ENCODE measurements at regions not wholly inside any gene's neighbourhood (a gene's known extent, or its start where the extent isn't known, plus 50 kb on each side); places are given as distances from the start of the nearest gene placed in this dataset.

GRCh38 chr2:215769246-215769645 lies 244.1 kb downstream of the MREG start:
- DNase-seq (ENCODE audit: low read depth): no peak

- DNase-seq (ENCODE audit: low read depth): no peak
Measured at GRCh38 chr2:215767625-215768024, 245.7 kb downstream of the MREG start.

GRCh38 chr2:215765729-215766360 lies 247.5 kb downstream of the MREG start:
- DNase-seq (ENCODE audit: low read depth): no peak

GRCh38 chr2:215764441-215765048 lies 248.8 kb downstream of the MREG start:
- no peak for DNase-seq (ENCODE audit: low read depth)

- no peak for DNase-seq (ENCODE audit: low read depth)
Measured at GRCh38 chr2:215760557-215760956, 252.8 kb downstream of the MREG start.

GRCh38 chr2:215760091-215760490 lies 253.3 kb downstream of the MREG start:
- no peak for DNase-seq (ENCODE audit: low read depth)

GRCh38 chr2:215758691-215759090 lies 254.7 kb downstream of the MREG start:
- DNase-seq (ENCODE audit: low read depth): no peak

GRCh38 chr2:215756346-215756730 lies 257.0 kb downstream of the MREG start:
- no peak for DNase-seq (ENCODE audit: low read depth)

GRCh38 chr2:215755641-215756345 lies 257.6 kb downstream of the MREG start:
- DNase-seq (ENCODE audit: low read depth): no peak

GRCh38 chr2:215754546-215754945 lies 258.8 kb downstream of the MREG start:
- DNase-seq (ENCODE audit: low read depth): no peak

- no peak for DNase-seq (ENCODE audit: low read depth)
Measured at GRCh38 chr2:215753808-215754207, 259.5 kb downstream of the MREG start.

GRCh38 chr2:215752991-215753390 lies 260.4 kb downstream of the MREG start:
- DNase-seq (ENCODE audit: low read depth): no peak

- no peak for DNase-seq (ENCODE audit: low read depth)
Measured at GRCh38 chr2:215752436-215752835, 260.9 kb downstream of the MREG start.

GRCh38 chr2:215751911-215752272 lies 261.5 kb downstream of the MREG start:
- DNase-seq (ENCODE audit: low read depth): no peak

- no peak for DNase-seq (ENCODE audit: low read depth)
Measured at GRCh38 chr2:215751200-215751910, 262.0 kb downstream of the MREG start.

- DNase-seq (ENCODE audit: low read depth): no peak
Measured at GRCh38 chr2:215750763-215751162, 262.6 kb downstream of the MREG start.

GRCh38 chr2:215749092-215749957 lies 264.0 kb downstream of the MREG start:
- DNase-seq (ENCODE audit: low read depth): no peak

- DNase-seq (ENCODE audit: low read depth): no peak
Measured at GRCh38 chr2:215748446-215748845, 264.9 kb downstream of the MREG start.

GRCh38 chr2:215746887-215747615 lies 266.3 kb downstream of the MREG start:
- DNase-seq (ENCODE audit: low read depth): no peak

- no peak for DNase-seq (ENCODE audit: low read depth)
Measured at GRCh38 chr2:215746226-215746886, 267.0 kb downstream of the MREG start.

- no peak for DNase-seq (ENCODE audit: low read depth)
Measured at GRCh38 chr2:215745331-215745730, 268.0 kb downstream of the MREG start.

Data from HS-27A (cell line).